Bone marrow (tissue), 2 donors: ENCODE measurements at regions not wholly inside any gene's neighbourhood (a gene's known extent, or its start where the extent isn't known, plus 50 kb on each side); places are given as distances from the start of the nearest gene placed in this dataset.

Source experiments
- DNase-seq, 2 donors: peaks; one replicate each; lab custom pipeline; 2025; lab: John Stamatoyannopoulos, UW

- no peak for DNase-seq
Observed at GRCh38 chr3:170752571-170753155, 117.3 kb downstream of the RPL22L1 start.

- no peak for DNase-seq
Observed at GRCh38 chr3:170751899-170752293, 118.1 kb downstream of the RPL22L1 start.

- DNase-seq = no peak
Observed at GRCh38 chr3:170751083-170751898, 118.7 kb downstream of the RPL22L1 start.

GRCh38 chr3:170750478-170750830, 119.5 kb downstream of the RPL22L1 start:
- no peak for DNase-seq

- DNase-seq = no peak
Observed at GRCh38 chr3:170749765-170750477, 120.1 kb downstream of the RPL22L1 start.

- no peak for DNase-seq
Observed at GRCh38 chr3:170749185-170749584, 120.8 kb downstream of the RPL22L1 start.

- no peak for DNase-seq
Observed at GRCh38 chr3:170746175-170746942, 123.6 kb downstream of the RPL22L1 start.

- no peak for DNase-seq
Observed at GRCh38 chr3:170745211-170745718, 124.7 kb downstream of the RPL22L1 start.

GRCh38 chr3:170741756-170742529, 128.1 kb downstream of the RPL22L1 start:
- no peak for DNase-seq

- no peak for DNase-seq
Observed at GRCh38 chr3:170740726-170741591, 129.0 kb downstream of the RPL22L1 start.

GRCh38 chr3:170740285-170740684, 129.7 kb downstream of the RPL22L1 start:
- DNase-seq = no peak

- no peak for DNase-seq
Observed at GRCh38 chr3:170739410-170739809, 130.6 kb downstream of the RPL22L1 start.

GRCh38 chr3:170738766-170739165, 131.2 kb downstream of the RPL22L1 start:
- no peak for DNase-seq

GRCh38 chr3:170737498-170738162, 132.4 kb downstream of the RPL22L1 start:
- DNase-seq = no peak

GRCh38 chr3:170735821-170736220, 134.2 kb downstream of the RPL22L1 start:
- no peak for DNase-seq

- DNase-seq = no peak
Observed at GRCh38 chr3:170734735-170735065, 135.3 kb downstream of the RPL22L1 start.

GRCh38 chr3:170734043-170734734, 135.8 kb downstream of the RPL22L1 start:
- DNase-seq = no peak

GRCh38 chr3:170732660-170733245, 137.2 kb downstream of the RPL22L1 start:
- no peak for DNase-seq

GRCh38 chr3:170731281-170731680, 138.7 kb downstream of the RPL22L1 start:
- DNase-seq = no peak
